ENCODE measurements at regions not wholly inside any gene's neighbourhood (a gene's known extent, or its start where the extent isn't known, plus 50 kb on each side); places are given as distances from the start of the nearest gene placed in this dataset.
"Not testable (repeated sequence)": the region's sequence is repeated elsewhere in the genome, so short reads cannot be mapped to it uniquely, and the experiment has no call there.

- DNase-seq, result no peak
Observed at GRCh38 chr7:104956753-104957450, 57.1 kb upstream of the KMT2E start.

- DNase-seq, result no peak
Observed at GRCh38 chr7:104958371-104958865, 55.6 kb upstream of the KMT2E start.

DNA sequence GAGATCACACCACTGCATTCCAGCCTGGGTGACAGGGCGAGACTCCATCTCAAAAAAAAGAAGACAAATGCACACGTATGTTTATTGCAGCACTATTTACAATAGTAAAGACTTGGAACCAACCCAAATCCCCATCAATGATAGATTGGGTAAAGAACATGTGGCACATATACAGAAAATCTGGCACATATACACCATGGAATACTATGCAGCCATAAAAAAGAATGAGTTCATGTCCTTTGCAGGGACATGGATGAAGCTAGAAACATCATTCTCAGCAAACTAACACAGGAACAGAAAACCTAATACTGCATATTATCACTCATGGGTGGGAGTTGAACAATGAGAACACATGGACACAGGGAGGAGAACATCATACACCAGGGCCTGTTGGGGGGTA, 54.5 kb upstream of the KMT2E start:
- DNase-seq, result not testable (repeated sequence)

DNA sequence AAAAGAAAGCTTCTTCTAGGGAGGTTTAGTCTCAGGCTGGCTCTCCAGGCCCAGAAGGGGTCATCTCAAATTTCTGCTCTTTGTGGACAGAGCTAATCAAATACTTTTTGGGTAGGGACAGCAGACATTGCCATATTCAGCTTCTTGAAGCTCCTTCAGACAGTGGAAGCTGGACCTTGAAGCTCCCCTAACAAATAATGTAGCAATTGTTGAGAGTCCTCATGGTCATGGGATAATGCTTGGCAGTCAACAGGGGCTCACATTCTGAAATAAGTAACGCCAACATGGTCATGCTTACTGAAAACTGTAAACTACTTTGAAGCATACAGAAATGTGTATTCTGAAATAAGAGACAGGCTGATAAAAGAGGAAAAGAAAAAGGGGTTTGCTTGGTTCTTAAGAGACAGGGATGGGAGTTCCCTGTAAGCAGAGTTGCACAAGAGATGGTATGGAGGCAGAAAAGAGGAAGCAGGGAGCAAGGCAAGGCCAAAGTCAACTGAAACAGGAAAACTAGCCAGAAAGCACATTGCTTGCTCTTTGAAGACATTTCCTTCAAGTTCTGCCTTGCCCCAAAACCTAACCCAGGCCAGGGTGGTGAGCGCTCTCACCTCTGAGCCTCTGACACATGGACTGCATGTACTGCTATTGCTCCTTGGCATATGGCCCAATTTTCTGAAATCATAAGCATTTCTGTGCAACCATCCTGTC, 53.1 kb upstream of the KMT2E start:
- DNase-seq, result no peak

GRCh38 chr7:104961821-104962220, 52.2 kb upstream of the KMT2E start:
- no peak for DNase-seq

DNA sequence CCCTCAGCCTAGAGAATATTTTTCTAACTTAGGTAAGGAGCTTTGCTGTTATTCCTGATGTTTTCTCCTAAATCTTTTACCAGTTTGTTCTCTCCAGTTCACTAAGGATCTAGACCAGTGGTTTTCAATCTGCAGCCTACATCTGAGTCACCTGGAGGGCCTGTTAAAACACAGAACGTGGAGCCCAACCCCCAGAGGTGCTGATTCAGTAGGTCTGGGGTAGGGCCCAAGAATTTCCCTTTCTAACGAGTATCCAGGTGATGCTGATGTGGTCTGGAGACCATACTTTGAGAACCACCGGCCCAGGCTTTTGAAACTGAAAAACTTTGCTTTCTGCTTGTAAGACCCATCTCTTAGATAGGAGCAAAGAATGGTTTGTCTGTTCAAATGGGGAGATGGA, 51.2 kb upstream of the KMT2E start:
- no peak for DNase-seq

- no peak for DNase-seq
Observed at GRCh38 chr7:104963378-104963990, 50.5 kb upstream of the KMT2E start.

DNA sequence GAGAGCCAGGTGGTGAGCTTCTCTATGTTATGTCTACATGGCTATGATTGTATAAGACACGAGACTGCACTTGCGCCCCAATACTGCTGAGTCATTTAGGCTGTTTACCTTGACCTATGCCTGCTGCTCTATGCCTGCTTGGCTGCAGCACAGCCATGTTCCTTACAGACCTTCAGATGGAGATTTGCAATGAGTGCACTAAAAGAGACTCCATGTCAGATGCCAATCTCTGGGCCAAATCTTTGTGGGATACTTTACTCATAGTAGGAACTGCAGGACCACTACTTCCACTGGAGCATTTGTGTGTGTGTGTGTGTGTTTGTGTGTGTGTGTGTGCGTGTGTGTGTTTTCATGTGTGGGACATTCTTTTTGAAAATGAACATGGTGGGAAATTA, 50.0 kb upstream of the KMT2E start:
- DNase-seq, result peak in 2 of 3 experiments; percentile 8 to 18
